AG04450 (cell line): ENCODE measurements at regions not wholly inside any gene's neighbourhood (a gene's known extent, or its start where the extent isn't known, plus 50 kb on each side); places are given as distances from the start of the nearest gene placed in this dataset.

Experiments used
- CTCF ChIA-PET: fragments of 300-600, 350-600 bp; formaldehyde crosslinking; extraction: SDS; loops from one replicate; lab custom pipeline; 2022; ENCODE audit warnings: antibody characterized with exemption, inconsistent platforms; lab: Charles Lee
- POLR2A ChIA-PET: fragments of 350-600 bp; formaldehyde crosslinking; extraction: SDS; loops from one replicate; lab custom pipeline; 2021; ENCODE audit warnings: antibody characterized with exemption, inconsistent platforms; lab: Yijun Ruan, JAX
- DNase-seq: peaks from one replicate; pipeline ENCODE4 v3.0.0-alpha.2; 2011; ENCODE audit warnings: low read depth, low spot score
- H3K27ac ChIP-seq: one replicate; pipeline ENCODE4 v1.5.1; 2012; ENCODE audit warnings: low read depth, low read length, control low read depth
- H3K27me3 ChIP-seq: one replicate; pipeline ENCODE4 v1.6.0; 2012; ENCODE audit warnings: low read length; ENCODE audit not compliant: control insufficient read depth, insufficient read depth
- H3K4me3 ChIP-seq: 2 replicates; pipeline ENCODE4 v1.5.1; 2011; ENCODE audit warnings: mild to moderate bottlenecking, low read depth, low read length, control low read depth
- H3K9me3 ChIP-seq: 2 replicates; pipeline ENCODE4 v1.5.1; 2012; ENCODE audit warnings: low read length; ENCODE audit not compliant: control insufficient read depth, insufficient read depth
- TF ChIP-seq, protein P1 (sequence below): IDR thresholded peaks from 2 replicates; pipeline ENCODE4 v1.5.1; 2011; ENCODE audit warnings: low read depth, low read length, control low read depth, inconsistent platforms

DNA sequence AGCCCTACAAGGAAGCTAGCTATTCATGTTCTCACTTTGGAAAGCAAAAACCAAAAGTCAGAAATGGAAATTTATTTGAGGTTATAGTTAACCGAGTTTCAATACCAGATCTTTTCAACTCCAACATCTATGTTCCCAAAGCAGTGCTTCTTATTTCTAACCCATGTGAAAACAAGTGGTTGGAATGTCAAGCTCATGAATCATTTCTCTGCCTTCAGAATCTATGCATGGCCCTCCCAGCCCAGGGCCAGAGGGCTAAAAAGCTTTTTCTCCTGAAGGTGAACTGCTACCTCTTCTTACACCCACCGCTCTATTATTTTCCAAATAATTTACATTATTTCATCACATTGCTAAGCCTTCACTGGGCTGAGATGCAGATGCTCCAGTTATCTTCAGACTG is 158.4 kb downstream of the SP3 start:
- no peak for DNase-seq
- ChIA-PET CTCF (no interaction called here), POLR2A (no interaction called here)
- Histone ChIP-seq H3K27ac (no peak overlapping the region), H3K9me3 (no peaks in the 10 kb centered on the region), H3K4me3 (no peak overlapping the region), H3K27me3 (peaks cover 11% of the 10 kb centered on the region)
- TF ChIP-seq, protein P1, sequence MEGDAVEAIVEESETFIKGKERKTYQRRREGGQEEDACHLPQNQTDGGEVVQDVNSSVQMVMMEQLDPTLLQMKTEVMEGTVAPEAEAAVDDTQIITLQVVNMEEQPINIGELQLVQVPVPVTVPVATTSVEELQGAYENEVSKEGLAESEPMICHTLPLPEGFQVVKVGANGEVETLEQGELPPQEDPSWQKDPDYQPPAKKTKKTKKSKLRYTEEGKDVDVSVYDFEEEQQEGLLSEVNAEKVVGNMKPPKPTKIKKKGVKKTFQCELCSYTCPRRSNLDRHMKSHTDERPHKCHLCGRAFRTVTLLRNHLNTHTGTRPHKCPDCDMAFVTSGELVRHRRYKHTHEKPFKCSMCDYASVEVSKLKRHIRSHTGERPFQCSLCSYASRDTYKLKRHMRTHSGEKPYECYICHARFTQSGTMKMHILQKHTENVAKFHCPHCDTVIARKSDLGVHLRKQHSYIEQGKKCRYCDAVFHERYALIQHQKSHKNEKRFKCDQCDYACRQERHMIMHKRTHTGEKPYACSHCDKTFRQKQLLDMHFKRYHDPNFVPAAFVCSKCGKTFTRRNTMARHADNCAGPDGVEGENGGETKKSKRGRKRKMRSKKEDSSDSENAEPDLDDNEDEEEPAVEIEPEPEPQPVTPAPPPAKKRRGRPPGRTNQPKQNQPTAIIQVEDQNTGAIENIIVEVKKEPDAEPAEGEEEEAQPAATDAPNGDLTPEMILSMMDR, result no peak

DNA sequence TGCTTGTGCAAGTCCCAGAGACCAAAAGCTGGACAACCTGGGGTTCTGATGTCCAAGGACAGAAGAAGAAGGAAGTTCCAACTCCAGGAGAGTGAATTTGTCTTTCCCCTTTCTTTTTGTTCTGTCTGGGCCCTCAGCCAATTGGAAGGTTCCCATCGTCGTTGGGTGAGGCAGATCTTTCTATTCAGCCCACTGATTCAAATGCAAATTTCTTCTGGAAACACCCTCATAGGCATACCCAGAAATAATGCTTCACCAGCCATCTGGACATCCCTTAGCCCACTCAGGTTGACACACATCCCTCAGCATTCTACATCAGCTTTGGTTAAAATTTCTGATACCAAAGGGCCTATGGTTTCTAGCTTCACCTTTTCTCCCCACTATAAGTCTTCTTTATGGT is 156.5 kb downstream of the SP3 start:
- Histone ChIP-seq H3K9me3 (no peaks in the 10 kb centered on the region), H3K27me3 (peaks cover 17% of the 10 kb centered on the region), H3K4me3 (no peak overlapping the region), H3K27ac (no peak overlapping the region)
- TF ChIP-seq, protein P1, result no peak
- CTCF ChIA-PET, result no interaction called here
- no peak for DNase-seq
- POLR2A ChIA-PET, result no interaction called here

DNA sequence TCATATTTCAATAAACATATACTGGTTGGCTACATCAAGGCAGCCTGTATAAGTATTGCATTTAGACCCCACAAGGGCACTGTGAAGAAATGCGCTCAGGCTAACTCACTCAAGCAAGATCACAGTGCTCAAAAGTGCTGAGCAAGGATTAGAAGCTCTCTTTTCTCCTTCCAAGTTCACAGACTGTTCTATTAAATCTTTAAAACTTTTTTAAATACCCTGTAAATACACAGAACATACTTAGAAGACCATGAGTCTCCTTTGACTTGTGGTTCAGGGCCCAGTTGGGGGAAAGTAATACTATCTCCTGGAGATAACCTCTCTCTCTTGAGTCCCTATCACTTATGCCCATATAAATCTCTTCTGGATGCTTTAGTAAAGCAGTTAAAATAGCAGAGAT is 152.9 kb downstream of the SP3 start:
- H3K9me3 ChIP-seq, result no peaks in the 10 kb centered on the region; the same call in 1 of the 2 replicates
- no peak overlapping the region for H3K4me3 ChIP-seq
- H3K27ac ChIP-seq, result no peak overlapping the region
- POLR2A ChIA-PET, result no interaction called here
- no peak for DNase-seq
- TF ChIP-seq, protein P1, result no peak
- CTCF ChIA-PET, result no interaction called here
- peaks cover 15% of the 10 kb centered on the region for H3K27me3 ChIP-seq

DNA sequence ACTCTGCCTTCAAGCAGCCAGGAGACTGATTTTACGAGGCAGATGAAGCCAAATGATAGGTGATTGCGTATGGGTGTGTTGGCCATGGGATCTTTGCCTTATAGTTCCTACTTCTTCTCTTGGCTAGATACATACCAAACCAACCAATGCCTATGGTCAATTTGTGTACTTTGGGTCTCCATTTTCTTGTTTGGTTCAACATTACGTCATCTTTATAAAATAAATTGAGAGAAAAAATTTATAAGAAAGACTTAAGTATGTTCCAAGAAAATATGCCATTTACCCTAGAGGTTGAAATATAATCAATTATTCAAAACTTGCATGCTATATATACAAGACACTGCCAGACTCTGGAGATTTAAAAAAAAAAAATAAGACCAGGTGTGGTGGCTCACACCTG is 150.9 kb downstream of the SP3 start:
- Histone ChIP-seq H3K27me3 (peaks cover 19% of the 10 kb centered on the region), H3K27ac (no peak overlapping the region), H3K9me3 (no peaks in the 10 kb centered on the region; the same call in 1 of the 2 replicates), H3K4me3 (no peak overlapping the region)
- TF ChIP-seq, protein P1, result no peak
- ChIA-PET POLR2A (no interaction called here), CTCF (no interaction called here)
- no peak for DNase-seq

DNA sequence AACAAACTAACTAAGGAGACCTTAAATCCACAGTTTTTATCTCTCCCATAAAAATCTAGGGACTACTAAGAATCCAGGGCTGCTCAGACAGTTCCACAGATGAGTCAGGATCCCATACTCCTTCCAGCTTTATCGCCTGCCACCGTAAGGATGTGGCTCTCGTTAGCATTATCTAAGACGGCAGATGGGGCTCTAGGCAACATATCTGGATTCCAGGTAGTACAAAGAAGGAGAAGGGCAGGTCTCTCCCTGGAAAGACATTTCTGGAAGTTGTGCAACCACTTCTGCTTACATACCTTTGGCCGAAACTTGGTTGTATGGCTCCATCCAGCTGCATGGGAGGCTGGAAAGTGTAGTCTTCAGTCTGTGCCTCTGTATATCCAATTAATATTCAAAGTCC is 149.4 kb downstream of the SP3 start:
- DNase-seq, result no peak
- Histone ChIP-seq H3K4me3 (no peak overlapping the region), H3K9me3 (no peaks in the 10 kb centered on the region; the same call in 1 of the 2 replicates), H3K27me3 (peaks cover 30% of the 10 kb centered on the region), H3K27ac (no peak overlapping the region)
- TF ChIP-seq, protein P1, result no peak
- ChIA-PET POLR2A (no interaction called here), CTCF (no interaction called here)
